Non-pigmented ciliary epithelial cell (primary cell): ENCODE measurements at regions not wholly inside any gene's neighbourhood (a gene's known extent, or its start where the extent isn't known, plus 50 kb on each side); places are given as distances from the start of the nearest gene placed in this dataset.
"Not testable (repeated sequence)": the region's sequence is repeated elsewhere in the genome, so short reads cannot be mapped to it uniquely, and the experiment has no call there.

Experiments used
- DNase-seq: peaks from one replicate; pipeline ENCODE4 v3.0.0-alpha.2; 2010; ENCODE audit warnings: low read depth

- DNase-seq: not testable (repeated sequence)
Measured at GRCh38 chr9:63450836-63451235, 1834.2 kb downstream of the FOXD4L5 start.

DNA sequence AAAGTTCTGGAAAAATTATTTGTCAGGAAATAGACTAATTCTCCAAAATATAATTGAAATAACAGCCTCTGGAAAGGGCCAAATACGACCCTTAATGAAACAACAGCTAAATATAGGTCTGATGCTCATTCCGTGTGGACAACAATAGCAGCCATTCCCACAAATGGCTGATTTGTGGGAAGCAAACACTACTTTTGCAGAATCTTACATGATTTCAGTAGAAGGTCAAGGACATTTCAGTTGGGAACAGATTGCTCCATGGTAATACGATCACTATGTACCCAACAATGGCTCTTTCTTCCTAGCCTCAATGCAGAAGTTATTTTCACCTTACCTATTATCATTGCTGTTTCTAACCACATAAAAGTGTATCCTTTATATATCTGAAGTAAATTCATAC lies 1859.9 kb downstream of the FOXD4L5 start:
- not testable (repeated sequence) for DNase-seq

- not testable (repeated sequence) for DNase-seq
Measured at GRCh38 chr9:63390897-63391296, 1894.1 kb downstream of the FOXD4L5 start.

GRCh38 chr9:63385479-63385878 lies 1899.5 kb downstream of the FOXD4L5 start:
- not testable (repeated sequence) for DNase-seq

GRCh38 chr9:63379864-63380263 lies 1905.1 kb downstream of the FOXD4L5 start:
- not testable (repeated sequence) for DNase-seq

DNA sequence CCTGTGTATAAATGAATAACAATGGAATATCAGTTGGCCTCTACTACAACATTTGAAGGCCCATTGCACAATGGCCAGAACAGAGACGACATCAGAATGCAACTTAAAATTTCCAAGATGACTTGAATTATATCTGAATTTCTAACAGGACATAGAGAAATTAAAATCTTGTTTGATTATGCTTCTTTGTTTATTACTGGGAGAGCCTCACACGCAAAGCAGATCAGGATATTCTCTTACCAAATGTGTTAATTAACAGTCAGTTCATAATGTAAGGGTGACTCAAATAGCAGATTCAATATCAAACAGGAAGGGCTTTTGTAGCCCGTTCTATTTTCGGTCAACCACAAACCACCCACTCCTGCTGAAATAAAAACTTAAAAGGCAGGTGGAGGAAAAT lies 1930.8 kb downstream of the FOXD4L5 start:
- not testable (repeated sequence) for DNase-seq

DNA sequence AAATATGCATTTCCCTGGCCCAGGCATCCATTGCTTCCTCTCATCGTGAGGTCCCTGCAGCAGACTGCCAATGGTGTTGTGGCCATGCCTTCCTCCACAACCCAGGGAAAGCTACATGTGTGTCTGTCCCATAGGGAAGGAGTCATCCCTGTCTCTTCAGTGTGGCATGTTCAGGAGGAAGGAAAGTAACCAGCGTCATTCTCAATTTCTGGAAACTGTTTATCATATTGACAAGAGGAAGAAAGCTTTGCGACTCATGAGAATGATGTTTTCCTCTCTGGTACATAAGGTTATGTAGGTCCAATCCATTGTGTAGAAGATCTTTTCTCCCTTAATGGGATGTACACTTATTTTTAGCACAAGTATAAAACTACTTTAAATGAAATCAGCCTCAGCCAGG lies 1937.7 kb downstream of the FOXD4L5 start:
- DNase-seq: not testable (repeated sequence)

GRCh38 chr9:63346310-63347048 lies 1938.5 kb downstream of the FOXD4L5 start:
- DNase-seq: peak; percentile 89

GRCh38 chr9:63344408-63344807 lies 1940.6 kb downstream of the FOXD4L5 start:
- not testable (repeated sequence) for DNase-seq

- DNase-seq: not testable (repeated sequence)
Measured at GRCh38 chr9:63342528-63342927, 1942.5 kb downstream of the FOXD4L5 start.

- DNase-seq: peak; percentile 55
Measured at GRCh38 chr9:63337899-63338604, 1947.0 kb downstream of the FOXD4L5 start.

DNA sequence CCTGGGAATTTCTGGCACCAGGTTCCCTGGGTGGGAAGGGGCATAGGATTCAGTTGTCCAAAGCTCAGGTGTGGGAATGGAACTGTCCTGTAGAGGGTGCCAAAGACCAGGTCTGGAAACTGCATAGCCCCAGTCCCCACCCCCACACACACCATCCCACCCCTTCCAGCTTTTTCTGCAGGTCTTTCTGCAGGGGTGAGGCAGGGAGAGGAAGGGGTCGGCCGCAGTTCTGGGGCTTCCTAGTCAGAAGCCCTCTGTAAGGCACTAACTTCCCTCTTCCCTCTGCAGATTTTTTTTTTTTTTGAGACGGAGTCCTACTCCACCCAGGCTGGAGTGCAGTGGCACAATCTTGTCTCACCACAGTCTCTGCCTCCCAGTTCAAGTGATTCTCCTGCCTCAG lies 1949.7 kb downstream of the FOXD4L5 start:
- DNase-seq: not testable (repeated sequence)

DNA sequence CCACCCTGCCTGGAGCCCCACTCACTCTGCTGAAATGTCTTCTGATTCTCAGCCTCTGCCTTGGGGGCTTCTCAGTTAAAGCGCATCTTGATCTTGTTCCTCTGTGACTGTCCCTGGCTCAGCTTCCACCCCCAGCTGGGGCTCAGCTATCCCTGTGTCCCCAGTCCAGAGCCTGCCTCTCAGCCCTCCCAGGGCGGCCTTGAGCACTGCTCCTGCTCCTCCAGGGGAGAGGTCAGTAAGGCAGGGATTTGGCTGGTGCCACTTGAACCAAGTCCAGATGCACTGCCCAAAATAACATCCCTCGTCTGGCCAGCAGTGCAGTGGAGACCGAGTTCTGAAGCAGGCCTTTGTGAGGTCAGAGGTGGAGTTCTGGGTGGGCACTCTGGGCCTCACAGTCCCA lies 1950.8 kb downstream of the FOXD4L5 start:
- DNase-seq: not testable (repeated sequence)

GRCh38 chr9:63333083-63333482 lies 1951.9 kb downstream of the FOXD4L5 start:
- not testable (repeated sequence) for DNase-seq

- DNase-seq: not testable (repeated sequence)
Measured at GRCh38 chr9:63328313-63328712, 1956.7 kb downstream of the FOXD4L5 start.

DNA sequence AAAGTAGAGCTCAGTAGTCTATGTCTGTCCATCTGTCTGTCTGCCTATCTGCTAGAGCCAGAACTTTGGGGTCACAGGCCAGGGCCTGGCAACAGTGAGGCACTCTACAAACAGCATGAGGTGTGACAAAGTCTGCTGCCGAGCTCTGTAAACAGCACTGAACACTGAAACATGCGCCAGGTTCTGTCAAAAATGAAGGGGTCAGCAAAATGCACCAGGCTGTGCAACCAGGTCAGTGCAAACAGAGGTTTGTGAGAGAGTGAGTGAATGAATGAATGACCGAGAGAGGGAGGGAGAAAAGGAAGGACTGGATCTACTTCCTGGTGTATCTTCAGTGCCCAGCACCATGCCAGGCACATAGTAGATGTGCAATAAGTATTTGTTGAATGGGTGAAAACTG lies 1957.8 kb downstream of the FOXD4L5 start:
- not testable (repeated sequence) for DNase-seq

DNA sequence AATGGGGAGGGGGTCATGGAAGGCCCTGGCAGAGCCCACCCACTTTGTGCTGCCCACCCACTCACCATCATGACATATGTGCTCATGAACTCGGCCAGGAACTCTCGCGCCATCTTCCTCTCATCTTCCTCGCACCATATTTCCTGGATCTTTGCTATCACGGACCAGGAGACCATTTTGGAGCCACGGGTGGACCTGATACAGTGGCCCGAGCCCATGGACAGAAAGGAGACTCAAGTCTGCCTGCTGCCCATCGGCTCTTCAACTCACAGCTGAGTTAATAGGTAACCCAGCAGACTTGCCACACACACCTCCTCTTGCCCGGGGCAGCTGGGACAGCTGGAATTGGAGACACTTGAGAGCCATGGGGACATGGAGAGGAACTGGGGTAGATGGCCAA lies 1958.3 kb downstream of the FOXD4L5 start:
- DNase-seq: not testable (repeated sequence)

- not testable (repeated sequence) for DNase-seq
Measured at GRCh38 chr9:63325696-63326095, 1959.3 kb downstream of the FOXD4L5 start.

- not testable (repeated sequence) for DNase-seq
Measured at GRCh38 chr9:63318093-63318492, 1966.9 kb downstream of the FOXD4L5 start.

DNA sequence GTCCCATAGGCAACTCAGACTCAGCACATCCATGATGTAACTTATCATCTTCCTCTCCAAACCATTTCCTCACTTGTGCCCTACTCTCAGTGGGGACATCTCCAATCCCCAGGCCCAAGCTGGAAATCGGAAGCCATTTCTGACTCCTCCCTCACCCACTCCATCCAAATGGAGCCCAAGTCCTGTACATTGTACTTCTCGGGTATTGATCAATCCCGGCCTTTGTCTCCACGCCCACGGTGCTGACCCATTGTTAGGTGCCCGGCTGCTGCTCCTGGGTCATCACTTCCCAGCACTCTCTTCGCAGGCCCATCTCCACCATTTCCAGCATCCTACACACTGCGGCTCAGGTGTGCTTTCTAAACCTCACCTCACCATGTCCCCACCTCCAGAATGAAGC lies 1969.6 kb downstream of the FOXD4L5 start:
- not testable (repeated sequence) for DNase-seq

GRCh38 chr9:63296848-63297247 lies 1988.2 kb downstream of the FOXD4L5 start:
- not testable (repeated sequence) for DNase-seq

DNA sequence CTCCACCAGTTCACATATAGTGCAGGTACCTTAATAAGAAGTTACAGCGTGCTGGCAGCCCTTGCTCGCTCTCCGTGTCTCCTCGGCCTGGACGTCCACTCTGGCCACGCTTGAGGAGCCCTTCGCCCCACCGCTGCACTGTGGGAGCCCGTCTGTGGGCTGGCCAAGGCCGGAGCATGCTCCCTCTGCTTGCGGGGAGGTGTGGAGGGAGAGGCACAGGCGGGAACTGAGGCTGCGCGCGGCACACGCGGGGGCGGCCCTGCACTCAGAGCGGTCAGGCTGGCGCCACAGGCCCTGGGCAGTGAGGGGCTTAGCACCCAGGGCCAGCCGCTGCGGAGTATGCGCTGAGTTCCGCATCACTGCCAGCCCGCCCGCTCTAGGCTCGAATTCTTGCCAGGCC lies 1988.6 kb downstream of the FOXD4L5 start:
- not testable (repeated sequence) for DNase-seq

- not testable (repeated sequence) for DNase-seq
Measured at GRCh38 chr9:63289971-63290370, 1995.0 kb downstream of the FOXD4L5 start.
